ENCODE measurements at regions not wholly inside any gene's neighbourhood (a gene's known extent, or its start where the extent isn't known, plus 50 kb on each side); places are given as distances from the start of the nearest gene placed in this dataset.

DNA sequence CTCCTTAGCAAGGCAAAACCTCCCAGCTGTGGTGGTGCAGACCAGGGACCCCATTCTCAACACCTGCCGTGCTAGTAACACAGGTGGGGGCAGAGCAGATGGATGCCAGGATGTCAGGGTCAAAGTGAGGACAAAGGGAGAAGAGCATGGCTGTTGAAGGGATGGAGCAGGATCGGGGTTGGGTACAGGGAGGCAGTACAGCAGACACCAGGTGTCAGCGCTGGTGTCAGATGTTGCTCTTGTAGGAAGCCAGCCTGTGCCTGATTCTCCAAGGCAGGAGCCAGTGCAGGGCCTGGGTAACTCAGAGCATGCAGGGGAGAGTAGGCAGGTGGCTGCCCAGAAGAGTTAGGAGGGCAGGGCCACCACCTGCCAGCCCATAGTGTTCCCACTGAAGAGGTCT lies 222.1 kb upstream of the SPRED2 start:
- no peaks in the 10 kb centered on the region for H3K27me3 ChIP-seq
- WGBS, 2 donors (ENCODE audit: low coverage in 1 of 2) = 80% methylated on average over 2 of the region's 3 CpGs; no CpG with 5 or more reads in 1 of the 2 donors
- H3K36me3 ChIP-seq = no peaks in the 10 kb centered on the region
- no peak for ATAC-seq
- H3K4me3 ChIP-seq = no peak overlapping the region
- H3K4me1 ChIP-seq = no peaks in the 10 kb centered on the region
- no peaks in the 10 kb centered on the region for H3K9me3 ChIP-seq
- no peak overlapping the region for H3K27ac ChIP-seq
- TF ChIP-seq EP300 (IDR thresholded peaks at IDR 0.05) (no peak), POLR2AphosphoS5 (IDR thresholded peaks at IDR 0.05) (no peak), POLR2A (IDR thresholded peaks at IDR 0.05) (no peak), CTCF (IDR thresholded peaks at IDR 0.05) (no peak)

- Histone ChIP-seq H3K4me1 (no peaks in the 10 kb centered on the region), H3K4me3 (no peak overlapping the region), H3K9me3 (no peaks in the 10 kb centered on the region), H3K36me3 (no peaks in the 10 kb centered on the region), H3K27ac (no peak overlapping the region), H3K27me3 (no peaks in the 10 kb centered on the region)
- WGBS, 2 donors (ENCODE audit: low coverage in 1 of 2) = 47 to 63% methylated on average over 1 of the region's 1 CpG
- TF ChIP-seq POLR2AphosphoS5 (IDR thresholded peaks at IDR 0.05) (no peak), POLR2A (IDR thresholded peaks at IDR 0.05) (no peak), EP300 (IDR thresholded peaks at IDR 0.05) (no peak), CTCF (IDR thresholded peaks at IDR 0.05) (no peak)
- ATAC-seq = no peak
Measured at GRCh38 chr2:65652066-65652465, 219.7 kb upstream of the SPRED2 start.

- H3K4me3 ChIP-seq = no peak overlapping the region
- H3K4me1 ChIP-seq = no peaks in the 10 kb centered on the region
- TF ChIP-seq EP300 (IDR thresholded peaks at IDR 0.05) = no peak
- TF ChIP-seq POLR2A (IDR thresholded peaks at IDR 0.05) = no peak
- TF ChIP-seq CTCF (IDR thresholded peaks at IDR 0.05) = no peak
- no peak for TF ChIP-seq POLR2AphosphoS5 (IDR thresholded peaks at IDR 0.05)
- H3K36me3 ChIP-seq = no peaks in the 10 kb centered on the region
- H3K9me3 ChIP-seq = no peaks in the 10 kb centered on the region
- no peaks in the 10 kb centered on the region for H3K27me3 ChIP-seq
- no peak overlapping the region for H3K27ac ChIP-seq
- no peak for ATAC-seq
- WGBS, 2 donors (ENCODE audit: low coverage in 1 of 2) = 87 to 94% methylated on average over 4 to 5 of the region's 5 CpGs
Measured at GRCh38 chr2:65649811-65650589, 217.6 kb upstream of the SPRED2 start.

- Histone ChIP-seq H3K27ac (no peak overlapping the region), H3K4me3 (no peak overlapping the region), H3K27me3 (no peaks in the 10 kb centered on the region), H3K4me1 (no peaks in the 10 kb centered on the region), H3K9me3 (no peaks in the 10 kb centered on the region), H3K36me3 (no peaks in the 10 kb centered on the region)
- WGBS, 2 donors (ENCODE audit: low coverage in 1 of 2) = 100% methylated on average over 1 of the region's 1 CpG
- ATAC-seq = no peak
- TF ChIP-seq EP300 (IDR thresholded peaks at IDR 0.05) (no peak), POLR2A (IDR thresholded peaks at IDR 0.05) (no peak), POLR2AphosphoS5 (IDR thresholded peaks at IDR 0.05) (no peak), CTCF (IDR thresholded peaks at IDR 0.05) (no peak)
Measured at GRCh38 chr2:65647249-65647842, 214.9 kb upstream of the SPRED2 start.

GRCh38 chr2:65640793-65641103 lies 208.3 kb upstream of the SPRED2 start:
- Histone ChIP-seq H3K27ac (no peak overlapping the region), H3K9me3 (no peaks in the 10 kb centered on the region), H3K27me3 (no peaks in the 10 kb centered on the region), H3K4me1 (peaks cover 0 to 19% (median 8%) of the 10 kb centered on the region in 3 donors), H3K36me3 (no peaks in the 10 kb centered on the region), H3K4me3 (no peak overlapping the region)
- no peak for ATAC-seq
- TF ChIP-seq POLR2AphosphoS5 (IDR thresholded peaks at IDR 0.05) (no peak), POLR2A (IDR thresholded peaks at IDR 0.05) (no peak), CTCF (IDR thresholded peaks at IDR 0.05) (no peak), EP300 (IDR thresholded peaks at IDR 0.05) (no peak)
- WGBS, 2 donors (ENCODE audit: low coverage in 1 of 2) = 72 to 73% methylated on average over 7 to 8 of the region's 8 CpGs

Measured in gastroesophageal sphincter (tissue), 4 donors.